PFSK-1 (cell line): ENCODE measurements at regions not wholly inside any gene's neighbourhood (a gene's known extent, or its start where the extent isn't known, plus 50 kb on each side); places are given as distances from the start of the nearest gene placed in this dataset.

Experiments used
- POLR2AphosphoS5 ChIP-seq: IDR thresholded peaks from 2 replicates; pipeline ENCODE4 v1.6.1; 2012; ENCODE audit warnings: low read depth, mild to moderate bottlenecking, control low read depth, low read length, moderate library complexity
- SIN3A ChIP-seq: IDR thresholded peaks from 2 replicates; pipeline ENCODE4 v1.6.1; 2012; ENCODE audit warnings: mild to moderate bottlenecking, low read length, moderate library complexity, borderline replicate concordance; ENCODE audit not compliant: insufficient read depth

DNA sequence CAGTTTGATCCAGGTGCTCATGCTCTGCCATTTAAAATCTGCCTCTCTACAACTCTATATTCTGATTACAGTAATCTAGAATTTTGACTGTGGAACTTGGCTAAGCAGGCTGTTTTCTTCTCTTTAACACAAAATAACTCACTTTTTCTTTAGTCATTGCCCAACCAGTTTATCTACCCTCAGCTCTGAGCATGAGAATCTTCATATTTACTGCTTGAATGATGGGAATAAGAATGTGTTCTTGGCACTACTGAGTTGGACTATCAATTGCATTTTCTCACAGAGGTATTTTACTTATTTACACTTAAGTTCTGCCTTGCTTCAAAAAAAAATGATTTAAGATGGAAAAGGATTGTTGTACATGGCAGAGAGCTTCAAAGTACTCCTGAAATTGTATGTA lies 301.1 kb downstream of the CCDC85A start:
- TF ChIP-seq SIN3A (no peak), POLR2AphosphoS5 (no peak)
